ENCODE measurements at regions not wholly inside any gene's neighbourhood (a gene's known extent, or its start where the extent isn't known, plus 50 kb on each side); places are given as distances from the start of the nearest gene placed in this dataset.

- H3K9me3 ChIP-seq: no peaks in the 10 kb centered on the region
- H3K27me3 ChIP-seq: no peaks in the 10 kb centered on the region
- peak; percentile 9 for DNase-seq
- peak; percentile 27 for TF ChIP-seq CTCF (IDR thresholded peaks at IDR 0.05; ENCODE audit: low read depth, low read length)
- peaks cover 3% of the 10 kb centered on the region; the same call in 1 of the 2 replicates for H3K4me1 ChIP-seq
- H3K36me3 ChIP-seq: no peaks in the 10 kb centered on the region
- no peak overlapping the region for H3K4me3 ChIP-seq (ENCODE audit: low read depth, low read length)
Observed at GRCh38 chr11:12599408-12600143, 74.6 kb upstream of the TEAD1 start.

GRCh38 chr11:12600829-12601228, 73.4 kb upstream of the TEAD1 start:
- no peak overlapping the region for H3K4me3 ChIP-seq (ENCODE audit: low read depth, low read length)
- H3K36me3 ChIP-seq: no peaks in the 10 kb centered on the region
- H3K9me3 ChIP-seq: no peaks in the 10 kb centered on the region
- no peak for TF ChIP-seq CTCF (IDR thresholded peaks at IDR 0.05; ENCODE audit: low read depth, low read length)
- no peak for DNase-seq
- H3K27me3 ChIP-seq: no peaks in the 10 kb centered on the region
- peaks cover 4% of the 10 kb centered on the region; the same call in 1 of the 2 replicates for H3K4me1 ChIP-seq

GRCh38 chr11:12602421-12602820, 71.8 kb upstream of the TEAD1 start:
- Histone ChIP-seq H3K27me3 (no peaks in the 10 kb centered on the region), H3K4me1 (peaks cover 4% of the 10 kb centered on the region; the same call in 1 of the 2 replicates), H3K36me3 (no peaks in the 10 kb centered on the region), H3K4me3 (ENCODE audit: low read depth, low read length) (no peak overlapping the region), H3K9me3 (no peaks in the 10 kb centered on the region)
- DNase-seq: no peak
- TF ChIP-seq CTCF (IDR thresholded peaks at IDR 0.05; ENCODE audit: low read depth, low read length): no peak

GRCh38 chr11:12603143-12604088, 70.8 kb upstream of the TEAD1 start:
- H3K4me1 ChIP-seq: peaks cover 4% of the 10 kb centered on the region; the same call in 1 of the 2 replicates
- TF ChIP-seq CTCF (IDR thresholded peaks at IDR 0.05; ENCODE audit: low read depth, low read length): no peak
- H3K4me3 ChIP-seq (ENCODE audit: low read depth, low read length): no peak overlapping the region
- DNase-seq: no peak
- H3K36me3 ChIP-seq: no peaks in the 10 kb centered on the region
- H3K9me3 ChIP-seq: no peaks in the 10 kb centered on the region
- H3K27me3 ChIP-seq: no peaks in the 10 kb centered on the region

- H3K9me3 ChIP-seq: no peaks in the 10 kb centered on the region
- DNase-seq: no peak
- no peaks in the 10 kb centered on the region for H3K27me3 ChIP-seq
- H3K4me3 ChIP-seq (ENCODE audit: low read depth, low read length): no peak overlapping the region
- H3K36me3 ChIP-seq: no peaks in the 10 kb centered on the region
- H3K4me1 ChIP-seq: peaks cover 4% of the 10 kb centered on the region; the same call in 1 of the 2 replicates
- TF ChIP-seq CTCF (IDR thresholded peaks at IDR 0.05; ENCODE audit: low read depth, low read length): no peak
Observed at GRCh38 chr11:12604557-12605153, 69.6 kb upstream of the TEAD1 start.

Data from BE2C (cell line).